ENCODE measurements at regions not wholly inside any gene's neighbourhood (a gene's known extent, or its start where the extent isn't known, plus 50 kb on each side); places are given as distances from the start of the nearest gene placed in this dataset.
"Not testable (repeated sequence)": the region's sequence is repeated elsewhere in the genome, so short reads cannot be mapped to it uniquely, and the experiment has no call there.

DNA sequence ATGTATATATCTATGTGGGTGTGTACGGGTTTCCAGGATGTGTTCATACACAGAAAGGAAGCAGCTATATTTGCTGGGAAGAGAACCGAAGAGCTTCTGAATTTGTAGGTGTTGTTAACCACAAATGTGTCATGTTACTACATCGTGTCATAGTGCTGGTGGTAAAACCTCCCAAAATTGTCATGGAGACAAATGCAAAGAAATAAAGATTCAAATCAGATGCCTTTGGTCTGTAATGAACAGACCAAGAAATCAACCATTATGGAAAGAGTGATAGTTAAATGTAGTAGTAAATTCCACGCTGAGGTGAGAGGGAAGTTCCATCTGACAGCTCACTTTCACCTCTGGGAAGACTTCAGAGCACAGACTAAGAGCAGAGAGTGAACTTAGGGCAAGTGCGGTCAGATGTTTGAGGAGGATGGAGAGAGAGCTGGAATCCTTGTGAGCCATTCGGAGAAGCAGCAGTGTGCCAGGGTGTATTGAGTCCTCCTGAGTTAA, 487.5 kb downstream of the TMEM121 start:
- no peak overlapping the region for H3K4me3 ChIP-seq (ENCODE audit: low read length)
- no peak for TF ChIP-seq CTCF (conservative IDR thresholded peaks at IDR 0.05; ENCODE audit: low read length)
- DNase-seq (ENCODE audit: low read depth), result no peak

- not testable (repeated sequence) for H3K4me3 ChIP-seq (ENCODE audit: low read length); DNase-seq (ENCODE audit: low read depth)
These were observed 491.6 kb downstream of the TMEM121 start for GRCh38 chr14:106017952-106018351.

- no peak for DNase-seq (ENCODE audit: low read depth)
- no peak for TF ChIP-seq CTCF (conservative IDR thresholded peaks at IDR 0.05; ENCODE audit: low read length)
- H3K4me3 ChIP-seq (ENCODE audit: low read length), result no peak overlapping the region
These were observed 495.4 kb downstream of the TMEM121 start for GRCh38 chr14:106021832-106022231.

DNA sequence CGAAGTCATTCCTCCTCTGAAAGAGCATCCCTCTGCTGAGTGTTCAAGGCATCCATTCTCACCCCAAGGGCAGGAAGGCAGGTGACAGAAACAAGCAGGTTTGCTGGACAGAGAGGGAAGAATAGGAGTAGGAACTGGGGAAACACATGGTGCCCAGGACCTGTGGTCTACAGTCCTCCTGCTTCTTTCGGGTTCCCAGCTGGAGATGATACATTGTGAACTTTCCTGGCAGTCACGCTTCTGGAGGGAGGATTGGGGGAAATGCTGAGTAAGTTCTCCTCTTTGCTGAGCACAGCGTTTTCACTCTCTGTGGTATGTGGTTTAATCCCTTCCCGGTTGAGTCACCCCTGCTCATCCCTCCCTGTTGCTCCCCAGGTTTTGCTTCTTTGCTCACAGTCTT, 496.3 kb downstream of the TMEM121 start:
- DNase-seq (ENCODE audit: low read depth); H3K4me3 ChIP-seq (ENCODE audit: low read length): not testable (repeated sequence)

DNA sequence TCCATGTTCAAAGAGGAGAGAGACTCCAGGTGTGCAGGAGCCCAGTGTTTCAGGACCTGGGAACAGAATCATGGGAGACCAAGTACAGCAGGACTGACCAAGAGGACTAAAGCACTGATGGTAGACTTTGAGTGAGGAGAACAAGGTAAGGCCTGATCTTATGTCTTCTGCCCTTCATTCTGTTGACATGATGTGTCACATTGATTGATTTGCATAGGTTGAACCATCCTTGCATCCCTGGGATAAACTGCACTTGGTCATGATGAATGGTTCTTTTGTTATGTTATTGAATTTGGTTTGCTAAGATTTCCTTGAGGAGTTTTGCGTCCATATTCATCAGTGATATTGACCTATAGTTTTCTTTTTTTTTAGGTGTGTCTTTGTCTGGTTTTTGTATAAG, 497.0 kb downstream of the TMEM121 start:
- no peak for TF ChIP-seq CTCF (conservative IDR thresholded peaks at IDR 0.05; ENCODE audit: low read length)
- DNase-seq (ENCODE audit: low read depth), result no peak

GRCh38 chr14:106024983-106025604, 498.7 kb downstream of the TMEM121 start:
- no peak for DNase-seq (ENCODE audit: low read depth)
- no peak overlapping the region for H3K4me3 ChIP-seq (ENCODE audit: low read length)
- TF ChIP-seq CTCF (conservative IDR thresholded peaks at IDR 0.05; ENCODE audit: low read length), result no peak

More for the DNA sequence above, 497.0 kb downstream of the TMEM121 start:
- no peak overlapping the region for H3K4me3 ChIP-seq (ENCODE audit: low read length)

DNA sequence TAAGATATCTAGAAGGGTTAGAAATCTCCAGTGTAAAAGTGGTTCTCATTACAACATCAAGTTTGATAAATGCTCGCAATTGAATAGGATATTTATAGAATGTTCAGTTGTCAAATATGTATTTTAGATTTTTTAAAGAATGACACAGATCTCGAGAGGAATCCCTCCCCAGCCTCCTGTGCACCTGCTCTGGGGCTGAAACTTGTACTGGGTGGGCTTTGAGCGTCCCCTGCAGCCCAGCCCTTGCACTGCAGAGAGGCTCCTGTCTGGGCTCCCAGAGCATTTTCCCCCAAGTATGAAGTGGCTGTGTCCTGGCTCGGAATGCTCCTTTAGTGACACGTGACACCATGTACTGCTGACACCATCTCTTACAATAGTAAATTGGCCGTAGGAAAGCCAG, 499.6 kb downstream of the TMEM121 start:
- DNase-seq (ENCODE audit: low read depth), result no peak
- H3K4me3 ChIP-seq (ENCODE audit: low read length), result no peak overlapping the region
- no peak for TF ChIP-seq CTCF (conservative IDR thresholded peaks at IDR 0.05; ENCODE audit: low read length)

- DNase-seq (ENCODE audit: low read depth), result not testable (repeated sequence)
These were observed 501.4 kb downstream of the TMEM121 start for GRCh38 chr14:106027759-106028158.

GRCh38 chr14:106029959-106030358, 503.6 kb downstream of the TMEM121 start:
- no peak for TF ChIP-seq CTCF (conservative IDR thresholded peaks at IDR 0.05; ENCODE audit: low read length)
- no peak for DNase-seq (ENCODE audit: low read depth)

More at GRCh38 chr14:106027759-106028158, 501.4 kb downstream of the TMEM121 start:
- H3K4me3 ChIP-seq (ENCODE audit: low read length), result not testable (repeated sequence)

More at GRCh38 chr14:106029959-106030358, 503.6 kb downstream of the TMEM121 start:
- no peak overlapping the region for H3K4me3 ChIP-seq (ENCODE audit: low read length)
